Memory B cell (primary cell): ENCODE measurements at regions not wholly inside any gene's neighbourhood (a gene's known extent, or its start where the extent isn't known, plus 50 kb on each side); places are given as distances from the start of the nearest gene placed in this dataset.
"Not testable (repeated sequence)": the region's sequence is repeated elsewhere in the genome, so short reads cannot be mapped to it uniquely, and the experiment has no call there.

Source experiments
- ATAC-seq: fragments of 150-1000 bp; cut with Tn5 transposase; 2 replicates; pipeline ENCODE4 v1.10.0; 2021; ENCODE audit warnings: low read depth, mild to moderate bottlenecking, moderate library complexity
- DNase-seq, 2 donors: peaks; one replicate each; pipeline ENCODE4 v3.0.0; 2022; ENCODE audit warnings: low spot score in 2 of 2
- H3K27ac Mint-ChIP-seq: one replicate; pipeline ENCODE4 v1.8.0; 2022; ENCODE audit warnings: mild to moderate bottlenecking, moderate library complexity, mixed read lengths
- H3K27me3 Mint-ChIP-seq: one replicate; pipeline ENCODE4 v1.8.0; 2022; ENCODE audit warnings: mixed read lengths
- H3K36me3 Mint-ChIP-seq: one replicate; pipeline ENCODE4 v1.8.0; 2022; ENCODE audit warnings: mild to moderate bottlenecking, mixed read lengths
- H3K4me1 Mint-ChIP-seq: one replicate; pipeline ENCODE4 v1.8.0; 2022; ENCODE audit warnings: mixed read lengths
- H3K4me3 Mint-ChIP-seq: one replicate; pipeline ENCODE4 v1.8.0; 2022; ENCODE audit warnings: mild to moderate bottlenecking, moderate library complexity, mixed read lengths
- H3K9me3 Mint-ChIP-seq: one replicate; pipeline ENCODE4 v1.8.0; 2022; ENCODE audit warnings: mixed read lengths

GRCh38 chr11:23590596-23591308 lies 730.5 kb upstream of the CCDC179 start:
- no peaks in the 10 kb centered on the region for H3K4me1 Mint-ChIP-seq
- no peaks in the 10 kb centered on the region for H3K27me3 Mint-ChIP-seq
- H3K27ac Mint-ChIP-seq = no peak overlapping the region
- peaks cover 3% of the 10 kb centered on the region for H3K9me3 Mint-ChIP-seq
- H3K4me3 Mint-ChIP-seq = no peak overlapping the region
- no peak for DNase-seq
- ATAC-seq = no peak
- H3K36me3 Mint-ChIP-seq = no peaks in the 10 kb centered on the region

- ATAC-seq (no peak), DNase-seq (no peak)
- Mint-ChIP-seq H3K27ac (no peak overlapping the region), H3K4me1 (no peaks in the 10 kb centered on the region), H3K36me3 (no peaks in the 10 kb centered on the region), H3K9me3 (peaks cover 2% of the 10 kb centered on the region), H3K27me3 (no peaks in the 10 kb centered on the region), H3K4me3 (no peak overlapping the region)
Measured at GRCh38 chr11:23594755-23595154, 734.5 kb upstream of the CCDC179 start.

GRCh38 chr11:23604966-23605365 lies 744.7 kb upstream of the CCDC179 start:
- Mint-ChIP-seq H3K27ac (no peak overlapping the region), H3K4me1 (no peaks in the 10 kb centered on the region), H3K9me3 (peaks cover 2% of the 10 kb centered on the region), H3K4me3 (no peak overlapping the region), H3K27me3 (no peaks in the 10 kb centered on the region), H3K36me3 (no peaks in the 10 kb centered on the region)
- DNase-seq (no peak), ATAC-seq (no peak)

GRCh38 chr11:23606191-23606590 lies 745.9 kb upstream of the CCDC179 start:
- H3K27ac Mint-ChIP-seq = no peak overlapping the region
- no peaks in the 10 kb centered on the region for H3K4me1 Mint-ChIP-seq
- no peaks in the 10 kb centered on the region for H3K27me3 Mint-ChIP-seq
- H3K9me3 Mint-ChIP-seq = peaks cover 1% of the 10 kb centered on the region
- no peak overlapping the region for H3K4me3 Mint-ChIP-seq
- no peaks in the 10 kb centered on the region for H3K36me3 Mint-ChIP-seq
- ATAC-seq (no peak), DNase-seq (no peak)

GRCh38 chr11:23611726-23612125 lies 751.5 kb upstream of the CCDC179 start:
- no peak overlapping the region for H3K4me3 Mint-ChIP-seq
- ATAC-seq = no peak
- H3K4me1 Mint-ChIP-seq = no peaks in the 10 kb centered on the region
- H3K27ac Mint-ChIP-seq = no peak overlapping the region
- no peaks in the 10 kb centered on the region for H3K36me3 Mint-ChIP-seq
- peaks cover 2% of the 10 kb centered on the region for H3K9me3 Mint-ChIP-seq
- no peaks in the 10 kb centered on the region for H3K27me3 Mint-ChIP-seq
- no peak for DNase-seq

GRCh38 chr11:23620617-23621016 lies 760.3 kb upstream of the CCDC179 start:
- no peak for DNase-seq
- H3K36me3 Mint-ChIP-seq = no peaks in the 10 kb centered on the region

GRCh38 chr11:23632293-23632692 lies 772.0 kb upstream of the CCDC179 start:
- Mint-ChIP-seq H3K27me3 (no peaks in the 10 kb centered on the region), H3K4me3 (no peak overlapping the region), H3K9me3 (peaks cover 6% of the 10 kb centered on the region), H3K27ac (no peak overlapping the region), H3K4me1 (no peaks in the 10 kb centered on the region), H3K36me3 (no peaks in the 10 kb centered on the region)
- DNase-seq (no peak), ATAC-seq (no peak)

More at GRCh38 chr11:23620617-23621016, 760.3 kb upstream of the CCDC179 start:
- Mint-ChIP-seq H3K9me3 (peaks cover 5% of the 10 kb centered on the region), H3K27ac (no peak overlapping the region), H3K4me1 (no peaks in the 10 kb centered on the region), H3K4me3 (no peak overlapping the region), H3K27me3 (no peaks in the 10 kb centered on the region)
- no peak for ATAC-seq

- no peak overlapping the region for H3K27ac Mint-ChIP-seq
- H3K4me1 Mint-ChIP-seq = no peaks in the 10 kb centered on the region
- no peaks in the 10 kb centered on the region for H3K36me3 Mint-ChIP-seq
- ATAC-seq = no peak
- H3K9me3 Mint-ChIP-seq = peaks cover 2% of the 10 kb centered on the region
- no peak overlapping the region for H3K4me3 Mint-ChIP-seq
- no peaks in the 10 kb centered on the region for H3K27me3 Mint-ChIP-seq
- DNase-seq = no peak
Measured at GRCh38 chr11:23644443-23644842, 784.2 kb upstream of the CCDC179 start.

GRCh38 chr11:23652336-23652735 lies 792.1 kb upstream of the CCDC179 start:
- H3K36me3 Mint-ChIP-seq, H3K27me3 Mint-ChIP-seq, DNase-seq, H3K4me3 Mint-ChIP-seq, H3K4me1 Mint-ChIP-seq, H3K9me3 Mint-ChIP-seq, H3K27ac Mint-ChIP-seq, ATAC-seq: not testable (repeated sequence)

- H3K4me3 Mint-ChIP-seq = no peak overlapping the region
- no peak overlapping the region for H3K27ac Mint-ChIP-seq
- H3K4me1 Mint-ChIP-seq = no peaks in the 10 kb centered on the region
- ATAC-seq (no peak), DNase-seq (no peak)
- no peaks in the 10 kb centered on the region for H3K27me3 Mint-ChIP-seq
- no peaks in the 10 kb centered on the region for H3K36me3 Mint-ChIP-seq
- H3K9me3 Mint-ChIP-seq = peaks cover 7% of the 10 kb centered on the region
Measured at GRCh38 chr11:23653071-23653675, 792.9 kb upstream of the CCDC179 start.

- Mint-ChIP-seq H3K27ac (no peak overlapping the region), H3K4me3 (no peak overlapping the region), H3K36me3 (no peaks in the 10 kb centered on the region), H3K9me3 (peaks cover 3% of the 10 kb centered on the region), H3K27me3 (no peaks in the 10 kb centered on the region), H3K4me1 (no peaks in the 10 kb centered on the region)
- ATAC-seq = no peak
- DNase-seq = no peak
Measured at GRCh38 chr11:23668324-23668723, 808.0 kb upstream of the CCDC179 start.

GRCh38 chr11:23673366-23673765 lies 813.1 kb upstream of the CCDC179 start:
- Mint-ChIP-seq H3K9me3 (peaks cover 1% of the 10 kb centered on the region), H3K27me3 (no peaks in the 10 kb centered on the region), H3K36me3 (no peaks in the 10 kb centered on the region), H3K27ac (no peak overlapping the region), H3K4me1 (no peaks in the 10 kb centered on the region), H3K4me3 (no peak overlapping the region)
- DNase-seq (no peak), ATAC-seq (no peak)

- Mint-ChIP-seq H3K27me3 (no peaks in the 10 kb centered on the region), H3K4me1 (no peaks in the 10 kb centered on the region), H3K27ac (no peak overlapping the region), H3K9me3 (peaks cover 1% of the 10 kb centered on the region), H3K36me3 (no peaks in the 10 kb centered on the region), H3K4me3 (no peak overlapping the region)
- DNase-seq (no peak), ATAC-seq (no peak)
Measured at GRCh38 chr11:23674866-23675265, 814.6 kb upstream of the CCDC179 start.

- ATAC-seq (no peak), DNase-seq (no peak)
- Mint-ChIP-seq H3K27me3 (no peaks in the 10 kb centered on the region), H3K27ac (no peak overlapping the region), H3K4me3 (no peak overlapping the region), H3K36me3 (no peaks in the 10 kb centered on the region), H3K9me3 (peaks cover 1% of the 10 kb centered on the region), H3K4me1 (no peaks in the 10 kb centered on the region)
Measured at GRCh38 chr11:23679041-23679440, 817.8 kb upstream of the LUZP2 start.

GRCh38 chr11:23679981-23680380 lies 816.9 kb upstream of the LUZP2 start:
- ATAC-seq (no peak), DNase-seq (no peak)
- no peaks in the 10 kb centered on the region for H3K27me3 Mint-ChIP-seq
- no peaks in the 10 kb centered on the region for H3K9me3 Mint-ChIP-seq
- H3K4me1 Mint-ChIP-seq = no peaks in the 10 kb centered on the region
- H3K4me3 Mint-ChIP-seq = no peak overlapping the region
- no peaks in the 10 kb centered on the region for H3K36me3 Mint-ChIP-seq
- no peak overlapping the region for H3K27ac Mint-ChIP-seq
